GM12878 (cell line): ENCODE measurements at regions not wholly inside any gene's neighbourhood (a gene's known extent, or its start where the extent isn't known, plus 50 kb on each side); places are given as distances from the start of the nearest gene placed in this dataset.

Experiments used
- ATAC-seq: fragments of 200-7000 bp; cut with Tn5 transposase; 3 replicates; pipeline ENCODE4 v1.9.1; 2020; ENCODE audit warnings: mild to moderate bottlenecking, moderate library complexity
- BruUV-seq: library from RNA; stranded (reverse); fragments of 400-500 nt; replicated peaks from 2 replicates; lab custom pipeline; 2021; lab: Mats Ljungman, UMichigan
- CTCF ChIA-PET: fragments of 300-600 bp; sonication (Branson Sonifier 250); formaldehyde crosslinking; extraction: SDS; loops from one replicate; lab custom pipeline; 2021; ENCODE audit warnings: inconsistent platforms; lab: Yijun Ruan, JAX
- POLR2A ChIA-PET: fragments of 350-600 bp; formaldehyde crosslinking; extraction: SDS; loops from one replicate; lab custom pipeline; 2021; ENCODE audit warnings: inconsistent platforms; lab: Charles Lee
- RAD21 ChIA-PET: fragments of 300-600 bp; sonication (Branson Sonifier 250); formaldehyde crosslinking; loops from one replicate; lab custom pipeline; 2023; ENCODE audit warnings: antibody characterized with exemption; ENCODE audit not compliant: unreplicated experiment; lab: Charles Lee
- SMC1A ChIA-PET: fragments of 300-600 bp; sonication (Branson Sonifier 250); formaldehyde crosslinking; loops from one replicate; lab custom pipeline; 2023; ENCODE audit not compliant: unreplicated experiment, uncharacterized antibody; lab: Charles Lee
- DNase-seq: peaks from one replicate; pipeline ENCODE4 v3.0.0-alpha.2; 2011; ENCODE audit warnings: low read depth, low spot score
- FAIRE-seq: peaks from 3 replicates; lab custom pipeline; 2011; peaks lifted over from hg19 to GRCh38; lab: Jason Lieb, UNC
- H2AFZ ChIP-seq: 2 replicates; pipeline ENCODE4 v1.6.0; 2011; ENCODE audit warnings: low read depth, low read length, control low read depth; ENCODE audit not compliant: control insufficient read depth
- H3K27ac ChIP-seq: 2 replicates; pipeline ENCODE4 v1.5.1; 2011; ENCODE audit warnings: control low read depth; ENCODE audit not compliant: control insufficient read depth, insufficient read depth
- H3K27me3 ChIP-seq, 2 experiments: replicated peaks in 1 of 2; 2 replicates each; pipeline versions ENCODE4 v1.6.0 to v1.6.1; 2011; ENCODE audit warnings: low read length in 1 of 2; ENCODE audit not compliant: control insufficient read depth in 2 of 2, insufficient read depth in 2 of 2
- H3K36me3 ChIP-seq, 2 experiments: 2 replicates each; pipeline ENCODE4 v1.5.1; 2011; ENCODE audit warnings: low read length in 1 of 2; ENCODE audit not compliant: control insufficient read depth in 2 of 2, insufficient read depth in 2 of 2
- H3K4me1 ChIP-seq: 2 replicates; pipeline ENCODE4 v1.6.1; 2011; ENCODE audit warnings: mild to moderate bottlenecking, low read length, moderate library complexity, mixed read lengths; ENCODE audit not compliant: control insufficient read depth, insufficient read depth
- H3K4me2 ChIP-seq: 2 replicates; pipeline ENCODE4 v1.6.0; 2011; ENCODE audit warnings: control low read depth; ENCODE audit not compliant: control insufficient read depth, insufficient read depth
- H3K4me3 ChIP-seq: fragments of 200-600 bp; sonication (generic); 2 replicates; pipeline ENCODE4 v1.5.1; 2016
- H3K79me2 ChIP-seq: 2 replicates; pipeline ENCODE4 v1.6.0; 2011; ENCODE audit warnings: low read length; ENCODE audit not compliant: control insufficient read depth, insufficient read depth
- H3K9ac ChIP-seq: 2 replicates; pipeline ENCODE4 v1.8.0; 2011; ENCODE audit warnings: low read length, control low read depth, mixed read lengths; ENCODE audit not compliant: control insufficient read depth, insufficient read depth
- H3K9me3 ChIP-seq: replicated peaks from 3 replicates; pipeline ENCODE4 v1.5.1; 2011; ENCODE audit warnings: mild to moderate bottlenecking, low read length; ENCODE audit not compliant: control insufficient read depth, insufficient read depth
- H4K20me1 ChIP-seq: 2 replicates; pipeline ENCODE4 v1.6.0; 2011; ENCODE audit not compliant: control insufficient read depth, insufficient read depth
- ATF3 ChIP-seq: IDR thresholded peaks from 2 replicates; pipeline ENCODE4 v1.6.1; 2011; ENCODE audit warnings: low read depth, mild to moderate bottlenecking, low read length, moderate library complexity, borderline replicate concordance; ENCODE audit errors: extremely low read depth
- BRCA1 ChIP-seq: IDR thresholded peaks from 2 replicates; pipeline ENCODE4 v1.6.1; 2011; ENCODE audit warnings: low read depth, low read length, improper control_type of control experiment
- GATAD2B ChIP-seq: fragments of 450-650 bp; conservative IDR thresholded peaks from 2 replicates; pipeline ENCODE4 v1.6.1; 2017; ENCODE audit warnings: low read depth, mild to moderate bottlenecking, moderate library complexity
- JUND ChIP-seq: IDR thresholded peaks from 2 replicates; pipeline ENCODE4 v1.6.1; 2012; ENCODE audit warnings: low read depth, mild to moderate bottlenecking, low read length, improper control_type of control experiment, moderate library complexity
- KAT2A ChIP-seq: conservative IDR thresholded peaks from 2 replicates; pipeline ENCODE4 v1.6.1; 2011; ENCODE audit warnings: low read depth, low read length; ENCODE audit not compliant: control insufficient read depth
- PBX3 ChIP-seq: IDR thresholded peaks from 2 replicates; pipeline ENCODE4 v1.6.1; 2011; ENCODE audit warnings: mild to moderate bottlenecking, low read depth, low read length, moderate library complexity; ENCODE audit not compliant: insufficient replicate concordance
- RAD51 ChIP-seq: fragments of 450-650 bp; IDR thresholded peaks from 2 replicates; pipeline ENCODE4 v1.6.1; 2016; ENCODE audit warnings: moderate library complexity, mild to moderate bottlenecking, inconsistent platforms
- RCOR1 ChIP-seq: conservative IDR thresholded peaks from 2 replicates; pipeline ENCODE4 v1.6.1; 2012; ENCODE audit warnings: low read depth, low read length, improper control_type of control experiment
- RELB ChIP-seq: fragments of 450-650 bp; IDR thresholded peaks from 2 replicates; pipeline ENCODE4 v1.6.1; 2017; ENCODE audit warnings: low read depth, mild to moderate bottlenecking, moderate library complexity
- TARDBP ChIP-seq: IDR thresholded peaks from 2 replicates; pipeline ENCODE4 v1.6.1; 2016; ENCODE audit warnings: borderline replicate concordance
- ZSCAN29 ChIP-seq: fragments of 450-650 bp; IDR thresholded peaks from 2 replicates; pipeline ENCODE4 v1.6.1; 2017; ENCODE audit warnings: mild to moderate bottlenecking, moderate library complexity
- WGBS: methylation state at CpG from one replicate; pipeline ENCODE4 v1.1.6; 2016; ENCODE audit warnings: low lambda C conversion rate; ENCODE audit not compliant: insufficient replicate concordance, insufficient coverage; ENCODE audit errors: missing lambda C conversion rate; 5-methylcytosine and 5-hydroxymethylcytosine counted together
- in situ Hi-C: fragments of 300-500 bp; cut with MboI; formaldehyde crosslinking; loops from 9 replicates; pipeline ENCODE4 v1.14.3; 2018; ENCODE audit warnings: mixed read lengths
- intact Hi-C: fragments of 100-400 bp; cut with micrococcal nuclease; formaldehyde crosslinking; loops from one replicate; pipeline ENCODE4 v1.14.2; 2022; ENCODE audit not compliant: unreplicated experiment
- TF ChIP-seq, protein P1 (sequence below): fragments of 450-650 bp; formaldehyde crosslinking; IDR thresholded peaks from 2 replicates; pipeline ENCODE4 v1.4.0; 2020; ENCODE audit warnings: mild to moderate bottlenecking, moderate library complexity
- TF ChIP-seq, protein P2 (sequence below): fragments of 450-650 bp; formaldehyde crosslinking; IDR thresholded peaks from 2 replicates; pipeline ENCODE4 v1.4.0; 2022; ENCODE audit warnings: mild to moderate bottlenecking, moderate library complexity

- no peak overlapping the region for H3K4me3 ChIP-seq
- ATAC-seq, result no peak
- H3K9me3 ChIP-seq, result no peaks in the 10 kb centered on the region
- RAD21 ChIA-PET, result no interaction called here
- no peak overlapping the region for H3K27ac ChIP-seq
- POLR2A ChIA-PET, result interaction anchor here (0.6 kb wide), 1 partner anchor 60 kb away, joined by 8 read pairs; no protein-coding TSS in a partner anchor
- no peak overlapping the region for H3K4me2 ChIP-seq
- WGBS, result 33% methylated on average over 4 of the region's 4 CpGs
- intact Hi-C loops (no loop called here), in situ Hi-C loops (no loop called here)
- H3K4me1 ChIP-seq, result no peaks in the 10 kb centered on the region
- no peak for FAIRE-seq
- no peaks in the 10 kb centered on the region for H3K36me3 ChIP-seq
- CTCF ChIA-PET, result interaction anchor here (0.9 to 1.4 kb wide), 2 partner anchors 9 to 168 kb away, joined by 3 read pairs; no protein-coding TSS in a partner anchor
- no peaks in the 10 kb centered on the region for H3K27me3 ChIP-seq
- no peaks in the 10 kb centered on the region for H3K79me2 ChIP-seq
- DNase-seq, result no peak
- no TSS peak for BruUV-seq
- no peaks in the 10 kb centered on the region for H4K20me1 ChIP-seq
- no peak overlapping the region for H2AFZ ChIP-seq
- no peak overlapping the region for H3K9ac ChIP-seq
- SMC1A ChIA-PET, result interaction anchor here (1.6 kb wide), 1 partner anchor 84 kb away, joined by 3 read pairs; no protein-coding TSS in a partner anchor
- TF ChIP-seq BRCA1, result no peak
- no peak for TF ChIP-seq RCOR1
- TF ChIP-seq, protein P1, sequence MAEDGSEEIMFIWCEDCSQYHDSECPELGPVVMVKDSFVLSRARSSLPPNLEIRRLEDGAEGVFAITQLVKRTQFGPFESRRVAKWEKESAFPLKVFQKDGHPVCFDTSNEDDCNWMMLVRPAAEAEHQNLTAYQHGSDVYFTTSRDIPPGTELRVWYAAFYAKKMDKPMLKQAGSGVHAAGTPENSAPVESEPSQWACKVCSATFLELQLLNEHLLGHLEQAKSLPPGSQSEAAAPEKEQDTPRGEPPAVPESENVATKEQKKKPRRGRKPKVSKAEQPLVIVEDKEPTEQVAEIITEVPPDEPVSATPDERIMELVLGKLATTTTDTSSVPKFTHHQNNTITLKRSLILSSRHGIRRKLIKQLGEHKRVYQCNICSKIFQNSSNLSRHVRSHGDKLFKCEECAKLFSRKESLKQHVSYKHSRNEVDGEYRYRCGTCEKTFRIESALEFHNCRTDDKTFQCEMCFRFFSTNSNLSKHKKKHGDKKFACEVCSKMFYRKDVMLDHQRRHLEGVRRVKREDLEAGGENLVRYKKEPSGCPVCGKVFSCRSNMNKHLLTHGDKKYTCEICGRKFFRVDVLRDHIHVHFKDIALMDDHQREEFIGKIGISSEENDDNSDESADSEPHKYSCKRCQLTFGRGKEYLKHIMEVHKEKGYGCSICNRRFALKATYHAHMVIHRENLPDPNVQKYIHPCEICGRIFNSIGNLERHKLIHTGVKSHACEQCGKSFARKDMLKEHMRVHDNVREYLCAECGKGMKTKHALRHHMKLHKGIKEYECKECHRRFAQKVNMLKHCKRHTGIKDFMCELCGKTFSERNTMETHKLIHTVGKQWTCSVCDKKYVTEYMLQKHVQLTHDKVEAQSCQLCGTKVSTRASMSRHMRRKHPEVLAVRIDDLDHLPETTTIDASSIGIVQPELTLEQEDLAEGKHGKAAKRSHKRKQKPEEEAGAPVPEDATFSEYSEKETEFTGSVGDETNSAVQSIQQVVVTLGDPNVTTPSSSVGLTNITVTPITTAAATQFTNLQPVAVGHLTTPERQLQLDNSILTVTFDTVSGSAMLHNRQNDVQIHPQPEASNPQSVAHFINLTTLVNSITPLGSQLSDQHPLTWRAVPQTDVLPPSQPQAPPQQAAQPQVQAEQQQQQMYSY (CRISPR knock-in tag), result no peak
- no peak for TF ChIP-seq RAD51
- TF ChIP-seq, protein P2, sequence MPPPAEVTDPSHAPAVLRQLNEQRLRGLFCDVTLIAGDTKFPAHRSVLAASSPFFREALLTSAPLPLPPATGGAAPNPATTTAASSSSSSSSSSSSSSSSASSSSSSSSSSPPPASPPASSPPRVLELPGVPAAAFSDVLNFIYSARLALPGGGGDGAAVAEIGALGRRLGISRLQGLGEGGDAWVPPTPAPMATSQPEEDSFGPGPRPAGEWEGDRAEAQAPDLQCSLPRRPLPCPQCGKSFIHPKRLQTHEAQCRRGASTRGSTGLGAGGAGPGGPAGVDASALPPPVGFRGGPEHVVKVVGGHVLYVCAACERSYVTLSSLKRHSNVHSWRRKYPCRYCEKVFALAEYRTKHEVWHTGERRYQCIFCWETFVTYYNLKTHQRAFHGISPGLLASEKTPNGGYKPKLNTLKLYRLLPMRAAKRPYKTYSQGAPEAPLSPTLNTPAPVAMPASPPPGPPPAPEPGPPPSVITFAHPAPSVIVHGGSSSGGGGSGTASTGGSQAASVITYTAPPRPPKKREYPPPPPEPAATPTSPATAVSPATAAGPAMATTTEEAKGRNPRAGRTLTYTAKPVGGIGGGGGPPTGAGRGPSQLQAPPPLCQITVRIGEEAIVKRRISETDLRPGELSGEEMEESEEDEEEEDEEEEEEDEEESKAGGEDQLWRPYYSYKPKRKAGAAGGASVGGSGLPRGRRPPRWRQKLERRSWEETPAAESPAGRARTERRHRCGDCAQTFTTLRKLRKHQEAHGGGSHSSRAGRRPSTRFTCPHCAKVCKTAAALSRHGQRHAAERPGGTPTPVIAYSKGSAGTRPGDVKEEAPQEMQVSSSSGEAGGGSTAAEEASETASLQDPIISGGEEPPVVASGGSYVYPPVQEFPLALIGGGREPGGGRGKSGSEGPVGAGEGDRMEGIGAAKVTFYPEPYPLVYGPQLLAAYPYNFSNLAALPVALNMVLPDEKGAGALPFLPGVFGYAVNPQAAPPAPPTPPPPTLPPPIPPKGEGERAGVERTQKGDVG (CRISPR knock-in tag), result no peak
- TF ChIP-seq TARDBP, result no peak
- no peak for TF ChIP-seq KAT2A
- TF ChIP-seq GATAD2B, result no peak
- no peak for TF ChIP-seq PBX3
- no peak for TF ChIP-seq ZSCAN29
- no peak for TF ChIP-seq ATF3
- no peak for TF ChIP-seq JUND
- no peak for TF ChIP-seq RELB
Observed at GRCh38 chr1:182229451-182229850, 162.1 kb downstream of the GLUL start.
